HL-60 (cell line): ENCODE measurements at regions not wholly inside any gene's neighbourhood (a gene's known extent, or its start where the extent isn't known, plus 50 kb on each side); places are given as distances from the start of the nearest gene placed in this dataset.

Source experiments
- CTCF ChIP-seq: IDR thresholded peaks from one replicate; pipeline ENCODE4 v1.5.1; 2011; ENCODE audit warnings: low read length, control low read depth, inconsistent platforms; ENCODE audit not compliant: insufficient read depth
- POLR2AphosphoS5 ChIP-seq: IDR thresholded peaks from 2 replicates; pipeline ENCODE4 v1.6.1; 2012; ENCODE audit warnings: low read depth

DNA sequence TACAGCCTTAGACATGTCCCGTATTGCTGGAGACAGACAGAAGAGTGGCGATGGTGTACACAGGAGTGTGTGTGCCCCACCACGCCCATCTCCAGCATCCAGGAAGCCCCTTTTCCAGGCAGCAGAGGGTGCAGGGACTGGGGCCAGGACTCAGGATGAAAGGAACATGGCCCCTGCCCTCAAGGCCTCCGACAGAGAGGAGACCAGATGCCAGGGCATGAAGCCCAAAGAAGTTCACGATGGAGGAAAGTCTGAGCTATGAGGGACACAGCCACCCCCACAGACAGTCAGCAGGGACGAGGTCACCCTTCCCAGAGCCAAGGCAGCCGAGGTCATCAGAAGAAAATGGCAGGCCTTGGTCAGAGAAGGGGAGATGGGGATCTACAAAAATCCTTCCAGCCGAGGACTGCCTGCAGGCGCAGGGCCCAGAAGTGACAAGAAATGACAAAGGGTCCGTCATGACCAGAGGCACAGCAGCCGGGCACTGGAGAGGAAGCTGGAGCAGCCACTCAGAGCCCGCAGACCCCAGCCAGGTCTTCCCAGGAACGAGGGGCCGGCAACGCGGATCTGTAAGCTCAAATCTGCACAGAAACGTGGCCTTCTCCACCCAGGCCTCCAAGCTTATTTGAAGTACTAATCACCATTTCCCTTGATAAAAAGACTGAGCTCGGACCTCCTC, 78.7 kb upstream of the PPP2R2D start:
- TF ChIP-seq CTCF (no peak), POLR2AphosphoS5 (no peak)
